Body of pancreas (tissue), 4 donors: ENCODE measurements at regions not wholly inside any gene's neighbourhood (a gene's known extent, or its start where the extent isn't known, plus 50 kb on each side); places are given as distances from the start of the nearest gene placed in this dataset.

ENCODE experiments used
- ATAC-seq: fragments of 150-250 bp; one replicate; pipeline ENCODE4 v1.9.1; 2016
- DNase-seq, 4 donors: peaks; one replicate each; pipeline ENCODE4 v3.0.0-alpha.2; 2019
- H3K27ac ChIP-seq, 4 donors: fragments of 200-600 bp; sonication (generic); 1 replicate in 3 of 4; 2 replicates in 1 of 4; pipeline versions ENCODE4 v1.5.1 to v1.6.1; 2016 to 2019; ENCODE audit warnings: mild to moderate bottlenecking in 1 of 4, mixed read lengths in 1 of 4, moderate library complexity in 1 of 4
- H3K27me3 ChIP-seq, 2 donors: fragments of 200-600 bp; sonication (generic); one replicate each; pipeline ENCODE4 v1.6.0; 2016; ENCODE audit warnings: mild to moderate bottlenecking in 1 of 2
- H3K36me3 ChIP-seq, 2 donors: fragments of 200-600 bp; sonication (generic); replicated peaks in 1 of 2; 2 replicates each; pipeline ENCODE4 v1.5.1; 2016; ENCODE audit warnings: low read depth in 2 of 2; ENCODE audit not compliant: insufficient read depth in 1 of 2
- H3K4me1 ChIP-seq: fragments of 200-600 bp; sonication (generic); one replicate; pipeline ENCODE4 v1.6.0; 2016
- H3K4me3 ChIP-seq, 2 donors: fragments of 200-600 bp; sonication (generic); 1 replicate in 1 of 2; 2 replicates in 1 of 2; pipeline ENCODE4 v1.5.1; 2016 to 2019
- H3K9me3 ChIP-seq, 3 donors: fragments of 200-600 bp; sonication (generic); 1 replicate in 2 of 3; 2 replicates in 1 of 3; pipeline ENCODE4 v1.5.1; 2016
- POLR2A ChIP-seq, 3 donors: fragments of 450-650 bp; IDR thresholded peaks; one replicate each; pipeline ENCODE4 v1.6.1; 2016; ENCODE audit warnings: antibody characterized with exemption in 3 of 3, mild to moderate bottlenecking in 2 of 3
- WGBS, 2 donors: methylation state at CpG; one replicate each; pipeline ENCODE4 v1.1.5; 2017; 5-methylcytosine and 5-hydroxymethylcytosine counted together
- intact Hi-C: fragments of 100-400 bp; cut with DNase I; formaldehyde crosslinking; loops from one replicate; pipeline ENCODE4 v1.15.1; 2023
- TF ChIP-seq, protein P1 (sequence below), 7 experiments: fragments of 450-650 bp in 4 of 7; fragments of 200-600 bp in 3 of 7; sonication (generic) in 3 of 7; IDR thresholded peaks; one replicate each; pipeline ENCODE4 v1.5.1; 2016 to 2019; ENCODE audit warnings: antibody characterized with exemption in 7 of 7

DNA sequence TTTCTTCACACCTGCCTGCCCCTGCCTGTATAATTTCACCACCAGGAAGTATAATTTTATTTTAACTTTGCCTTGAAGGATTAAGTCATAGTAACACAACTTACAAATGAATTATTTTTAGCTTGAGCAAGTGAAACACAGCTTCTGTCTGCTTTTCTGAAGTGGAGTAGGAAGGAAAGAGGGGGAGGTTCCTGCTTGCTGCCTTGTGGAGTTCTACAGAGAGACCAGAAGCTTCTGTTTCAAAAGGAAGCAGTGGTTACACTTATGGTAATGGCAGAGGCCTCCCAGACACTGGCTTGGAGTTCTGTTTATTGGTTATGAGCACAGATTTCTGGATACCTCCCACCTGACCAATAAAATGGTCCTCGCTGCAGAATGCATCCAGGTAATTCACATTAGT, 159.6 kb downstream of the TMEM200A start:
- Histone ChIP-seq H3K27ac (no peak overlapping the region), H3K4me1 (no peaks in the 10 kb centered on the region), H3K36me3 (no peaks in the 10 kb centered on the region), H3K27me3 (no peaks in the 10 kb centered on the region), H3K9me3 (no peaks in the 10 kb centered on the region), H3K4me3 (no peak overlapping the region)
- no peak for ATAC-seq
- intact Hi-C loops = no loop called here
- no peak for DNase-seq
- 67 to 88% methylated on average over 1 of the region's 1 CpG for WGBS, 2 donors
- TF ChIP-seq, protein P1, sequence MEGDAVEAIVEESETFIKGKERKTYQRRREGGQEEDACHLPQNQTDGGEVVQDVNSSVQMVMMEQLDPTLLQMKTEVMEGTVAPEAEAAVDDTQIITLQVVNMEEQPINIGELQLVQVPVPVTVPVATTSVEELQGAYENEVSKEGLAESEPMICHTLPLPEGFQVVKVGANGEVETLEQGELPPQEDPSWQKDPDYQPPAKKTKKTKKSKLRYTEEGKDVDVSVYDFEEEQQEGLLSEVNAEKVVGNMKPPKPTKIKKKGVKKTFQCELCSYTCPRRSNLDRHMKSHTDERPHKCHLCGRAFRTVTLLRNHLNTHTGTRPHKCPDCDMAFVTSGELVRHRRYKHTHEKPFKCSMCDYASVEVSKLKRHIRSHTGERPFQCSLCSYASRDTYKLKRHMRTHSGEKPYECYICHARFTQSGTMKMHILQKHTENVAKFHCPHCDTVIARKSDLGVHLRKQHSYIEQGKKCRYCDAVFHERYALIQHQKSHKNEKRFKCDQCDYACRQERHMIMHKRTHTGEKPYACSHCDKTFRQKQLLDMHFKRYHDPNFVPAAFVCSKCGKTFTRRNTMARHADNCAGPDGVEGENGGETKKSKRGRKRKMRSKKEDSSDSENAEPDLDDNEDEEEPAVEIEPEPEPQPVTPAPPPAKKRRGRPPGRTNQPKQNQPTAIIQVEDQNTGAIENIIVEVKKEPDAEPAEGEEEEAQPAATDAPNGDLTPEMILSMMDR (IDR thresholded peaks at IDR 0.05) = no peak
- no peak for TF ChIP-seq POLR2A (IDR thresholded peaks at IDR 0.05)

DNA sequence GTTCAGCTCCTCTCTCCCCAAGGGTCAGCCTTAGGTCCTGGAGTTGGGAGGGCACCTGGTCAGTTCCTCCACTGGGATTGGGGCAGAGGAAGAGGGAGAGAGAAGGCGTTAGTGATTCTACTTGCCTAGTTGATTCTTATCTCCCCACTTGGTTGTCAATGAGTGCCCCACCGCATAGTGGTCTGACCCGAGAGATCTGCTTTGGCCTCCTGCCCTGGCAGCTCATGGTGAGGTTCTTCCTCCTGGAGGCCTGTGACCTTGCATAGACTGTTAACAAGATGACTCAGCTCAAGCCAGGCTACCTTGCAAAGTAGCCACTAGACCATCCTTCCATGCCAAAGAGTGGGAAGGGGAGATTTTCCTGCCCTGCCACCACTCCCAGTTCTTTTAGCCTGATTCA, 160.6 kb downstream of the TMEM200A start:
- DNase-seq = no peak
- Histone ChIP-seq H3K9me3 (no peaks in the 10 kb centered on the region), H3K27me3 (no peaks in the 10 kb centered on the region), H3K4me1 (no peaks in the 10 kb centered on the region), H3K27ac (no peak overlapping the region), H3K4me3 (no peak overlapping the region), H3K36me3 (no peaks in the 10 kb centered on the region)
- intact Hi-C loops = no loop called here
- 47 to 80% methylated on average over 3 of the region's 3 CpGs for WGBS, 2 donors
- TF ChIP-seq, protein P1 (IDR thresholded peaks at IDR 0.05) = no peak
- TF ChIP-seq POLR2A (IDR thresholded peaks at IDR 0.05) = no peak
- ATAC-seq = no peak

DNA sequence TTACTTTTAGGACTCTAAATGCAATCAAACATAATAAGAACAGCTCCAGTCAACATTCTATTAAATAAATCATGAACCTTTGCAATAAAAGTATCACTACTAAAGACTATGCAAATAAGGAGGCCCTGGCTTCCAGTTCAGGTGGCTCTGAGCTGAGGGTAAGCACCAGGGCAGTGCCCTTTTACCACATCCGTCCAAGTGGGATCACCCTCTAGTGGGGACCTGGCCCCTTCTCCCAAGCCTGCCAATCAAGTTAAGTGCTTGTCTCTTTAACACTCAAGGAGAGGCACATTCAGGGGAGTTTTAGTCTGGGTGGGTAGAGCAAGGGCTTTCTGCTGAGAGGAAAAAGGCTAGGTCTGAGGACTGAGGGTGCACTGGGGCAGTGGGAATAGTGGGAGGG, 161.4 kb downstream of the TMEM200A start:
- no peaks in the 10 kb centered on the region for H3K4me1 ChIP-seq
- WGBS, 2 donors = 23 to 64% methylated on average over 1 of the region's 1 CpG
- H3K27ac ChIP-seq = no peak overlapping the region
- intact Hi-C loops = no loop called here
- H3K36me3 ChIP-seq = no peaks in the 10 kb centered on the region
- H3K9me3 ChIP-seq = no peaks in the 10 kb centered on the region
- no peak for TF ChIP-seq POLR2A (IDR thresholded peaks at IDR 0.05)
- TF ChIP-seq, protein P1 (IDR thresholded peaks at IDR 0.05) = no peak
- no peak for DNase-seq
- H3K27me3 ChIP-seq = no peaks in the 10 kb centered on the region
- no peak for ATAC-seq
- H3K4me3 ChIP-seq = no peak overlapping the region

DNA sequence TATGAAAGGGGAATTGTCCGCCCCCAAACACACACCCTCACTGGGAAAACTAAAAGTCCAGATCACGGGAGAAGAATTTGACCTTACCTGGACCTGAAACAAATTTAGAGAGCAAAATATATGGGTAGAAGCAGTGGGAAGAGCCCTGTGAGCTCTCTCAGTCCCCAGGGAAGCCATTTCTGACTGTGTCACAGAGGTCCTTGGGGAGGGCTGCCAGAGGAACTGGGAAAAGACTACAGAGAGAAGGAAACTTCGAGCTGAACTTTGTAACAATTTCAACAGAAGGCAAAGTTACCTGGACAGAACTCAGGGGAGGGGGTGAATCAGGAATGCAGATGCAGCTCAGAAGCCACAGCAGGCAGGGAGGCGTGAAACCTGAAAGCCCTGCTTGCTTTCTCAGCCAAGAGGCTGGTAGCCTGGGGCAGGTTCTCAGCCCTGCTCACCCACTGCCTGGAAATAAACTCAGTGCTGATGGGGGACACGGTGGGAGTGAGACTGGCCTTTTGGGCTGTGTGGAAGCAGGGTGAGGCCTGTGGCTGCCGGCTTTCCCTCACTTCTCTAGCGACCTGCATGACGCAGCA, 163.8 kb downstream of the TMEM200A start:
- ATAC-seq = no peak
- TF ChIP-seq POLR2A (IDR thresholded peaks at IDR 0.05) = no peak
- TF ChIP-seq, protein P1 (IDR thresholded peaks at IDR 0.05) = no peak
- Histone ChIP-seq H3K27ac (no peak overlapping the region), H3K36me3 (no peaks in the 10 kb centered on the region), H3K4me3 (no peak overlapping the region), H3K4me1 (no peaks in the 10 kb centered on the region), H3K9me3 (no peaks in the 10 kb centered on the region), H3K27me3 (no peaks in the 10 kb centered on the region)
- DNase-seq = no peak
- WGBS, 2 donors = 55 to 75% methylated on average over 8 of the region's 8 CpGs
- intact Hi-C loops = no loop called here

DNA sequence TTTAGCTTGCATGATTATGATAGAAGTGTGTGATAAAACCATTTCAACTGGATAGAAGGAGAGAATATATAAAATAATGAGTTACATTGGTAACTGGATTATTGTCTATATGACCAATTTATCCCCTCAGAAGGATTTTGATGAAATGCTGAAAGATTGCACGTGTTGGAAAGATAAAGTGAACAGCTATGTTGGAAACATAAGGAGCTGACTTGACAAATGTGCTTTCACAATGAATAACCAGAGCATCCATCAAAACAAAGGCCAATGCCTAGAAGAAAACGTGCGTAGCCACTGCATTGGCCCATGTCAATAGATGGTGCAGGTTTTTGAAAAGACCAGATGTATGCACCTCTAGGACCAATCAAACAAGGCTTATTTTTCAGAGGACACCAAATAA, 168.8 kb downstream of the TMEM200A start:
- no peak for TF ChIP-seq POLR2A (IDR thresholded peaks at IDR 0.05)
- TF ChIP-seq, protein P1 (IDR thresholded peaks at IDR 0.05) = no peak

More for the DNA sequence above, 168.8 kb downstream of the TMEM200A start:
- intact Hi-C loops = no loop called here
- DNase-seq (no peak), ATAC-seq (no peak)
- H3K9me3 ChIP-seq = no peaks in the 10 kb centered on the region
- no peaks in the 10 kb centered on the region for H3K4me1 ChIP-seq
- H3K4me3 ChIP-seq = no peak overlapping the region
- 51 to 57% methylated on average over 3 of the region's 3 CpGs for WGBS, 2 donors
- H3K27me3 ChIP-seq = no peaks in the 10 kb centered on the region
- H3K36me3 ChIP-seq = no peaks in the 10 kb centered on the region
- H3K27ac ChIP-seq = no peak overlapping the region
